H1 (cell line): ENCODE measurements at regions not wholly inside any gene's neighbourhood (a gene's known extent, or its start where the extent isn't known, plus 50 kb on each side); places are given as distances from the start of the nearest gene placed in this dataset.

Experiments
- CTCF ChIA-PET: fragments of 300-600 bp; sonication (Branson Sonifier 250); formaldehyde crosslinking; loops from one replicate; lab custom pipeline; 2021; ENCODE audit not compliant: partially characterized antibody; lab: Charles Lee
- POLR2A ChIA-PET: fragments of 300-600 bp; sonication (Branson Sonifier 250); formaldehyde crosslinking; loops from one replicate; lab custom pipeline; 2021; ENCODE audit warnings: inconsistent platforms; ENCODE audit not compliant: partially characterized antibody; lab: Charles Lee
- DNase-seq, 2 experiments: peaks; one replicate each; pipeline versions ENCODE4 v3.0.0 to v3.0.0-alpha.2; 2010 to 2022; ENCODE audit warnings: low spot score in 2 of 2, low read depth in 1 of 2, mixed read lengths in 1 of 2
- FAIRE-seq: peaks from 2 replicates; lab custom pipeline; 2011; peaks lifted over from hg19 to GRCh38; lab: Jason Lieb, UNC
- H2AFZ ChIP-seq: 2 replicates; pipeline ENCODE4 v1.8.1; 2012; ENCODE audit warnings: low read length, inconsistent platforms
- H2AK5ac ChIP-seq: 2 replicates; pipeline ENCODE4 v1.6.1; 2013; ENCODE audit warnings: low read depth, low read length
- H2BK120ac ChIP-seq: replicated peaks from 2 replicates; pipeline ENCODE3; 2013; ENCODE audit warnings: low read depth, low read length, inconsistent platforms
- H2BK12ac ChIP-seq: 2 replicates; pipeline ENCODE4 v1.6.1; 2013; ENCODE audit warnings: low read depth, low read length
- H2BK15ac ChIP-seq: 2 replicates; pipeline ENCODE4 v1.6.1; 2013; ENCODE audit warnings: low read length
- H2BK20ac ChIP-seq: 2 replicates; pipeline ENCODE4 v1.6.1; 2013; ENCODE audit warnings: low read length
- H2BK5ac ChIP-seq: 2 replicates; pipeline ENCODE4 v1.6.1; 2013; ENCODE audit warnings: low read depth, low read length
- H3K14ac ChIP-seq: 2 replicates; pipeline ENCODE4 v1.6.1; 2013; ENCODE audit warnings: inconsistent platforms; ENCODE audit not compliant: insufficient read length
- H3K18ac ChIP-seq: 2 replicates; pipeline ENCODE4 v1.6.1; 2013; ENCODE audit warnings: low read length; ENCODE audit errors: extremely low read depth
- H3K23ac ChIP-seq: 2 replicates; pipeline ENCODE4 v1.6.1; 2013; ENCODE audit warnings: inconsistent platforms; ENCODE audit not compliant: insufficient read length
- H3K23me2 ChIP-seq: 2 replicates; pipeline ENCODE4 v1.6.1; 2013; ENCODE audit warnings: low read depth, low read length
- H3K27ac ChIP-seq: 2 replicates; pipeline ENCODE4 v1.6.1; 2011; ENCODE audit warnings: low read depth, low read length, inconsistent platforms
- H3K27me3 ChIP-seq, 4 experiments: replicated peaks in 1 of 4; 1 replicate in 1 of 4; 2 replicates in 3 of 4; pipeline versions ENCODE4 v1.6.1 to v1.8.1; 2011 to 2013; ENCODE audit warnings: low read length in 3 of 4, mild to moderate bottlenecking in 3 of 4, inconsistent platforms in 2 of 4, mixed read lengths in 2 of 4, moderate library complexity in 1 of 4; ENCODE audit not compliant: control insufficient read depth in 3 of 4, insufficient read depth in 3 of 4; ENCODE audit errors: extremely low read depth in 1 of 4
- H3K36me3 ChIP-seq, 4 experiments: 2 replicates each; pipeline versions ENCODE4 v1.6.1 to v1.8.1; 2011 to 2013; ENCODE audit warnings: mild to moderate bottlenecking in 4 of 4, low read length in 3 of 4, moderate library complexity in 2 of 4, control low read depth in 1 of 4, inconsistent platforms in 1 of 4; ENCODE audit not compliant: insufficient read depth in 4 of 4, control insufficient read depth in 2 of 4
- H3K4ac ChIP-seq: replicated peaks from 2 replicates; pipeline ENCODE3; 2013; ENCODE audit warnings: low read length, low read depth, mixed read lengths, inconsistent platforms; ENCODE audit not compliant: insufficient read length
- H3K4me1 ChIP-seq, 4 experiments: replicated peaks in 1 of 4; 1 replicate in 1 of 4; 2 replicates in 3 of 4; pipeline versions ENCODE4 v1.6.1 to v1.8.1; 2011 to 2013; ENCODE audit warnings: low read length in 3 of 4, inconsistent platforms in 2 of 4, mixed read lengths in 1 of 4; ENCODE audit not compliant: insufficient read depth in 4 of 4, control insufficient read depth in 3 of 4
- H3K4me2 ChIP-seq, 2 experiments: 2 replicates each; pipeline versions ENCODE4 v1.6.1 to v1.8.1; 2011 to 2013; ENCODE audit warnings: low read depth in 2 of 2, low read length in 2 of 2, control low read depth in 1 of 2, inconsistent platforms in 1 of 2, mild to moderate bottlenecking in 1 of 2; ENCODE audit not compliant: insufficient read depth in 1 of 2
- H3K4me3 ChIP-seq, 4 experiments: fragments of 200-600, 300-600 bp in 1 of 4; sonication (generic), shearing (Covaris generic), sonication (Bioruptor Twin) in 1 of 4; 2 replicates each; pipeline versions ENCODE4 v1.5.1 to v1.8.1; 2011 to 2016; ENCODE audit warnings: low read length in 4 of 4, low read depth in 3 of 4, control low read depth in 2 of 4, inconsistent platforms in 2 of 4, mild to moderate bottlenecking in 2 of 4, mixed read lengths in 1 of 4, moderate library complexity in 1 of 4; ENCODE audit not compliant: insufficient read depth in 2 of 4; ENCODE audit errors: extremely low read depth in 1 of 4
- H3K56ac ChIP-seq: replicated peaks from 2 replicates; pipeline ENCODE3; 2013; ENCODE audit warnings: low read depth, mild to moderate bottlenecking, mixed read lengths, low read length, inconsistent platforms; ENCODE audit not compliant: insufficient read length
- H3K79me1 ChIP-seq: 2 replicates; pipeline ENCODE4 v1.6.1; 2013; ENCODE audit warnings: low read depth, low read length, control low read depth
- H3K79me2 ChIP-seq, 2 experiments: 2 replicates each; pipeline versions ENCODE4 v1.6.1 to v1.8.1; 2012 to 2013; ENCODE audit warnings: low read length in 2 of 2, mild to moderate bottlenecking in 2 of 2, inconsistent platforms in 1 of 2; ENCODE audit not compliant: insufficient read depth in 2 of 2, control insufficient read depth in 1 of 2
- H3K9ac ChIP-seq, 4 experiments: replicated peaks in 1 of 4; 1 replicate in 1 of 4; 2 replicates in 3 of 4; pipeline versions ENCODE4 v1.6.1 to v1.8.1; 2011 to 2013; ENCODE audit warnings: low read depth in 3 of 4, low read length in 3 of 4, control low read depth in 2 of 4, mild to moderate bottlenecking in 2 of 4, moderate library complexity in 2 of 4, inconsistent platforms in 1 of 4; ENCODE audit errors: extremely low read depth in 1 of 4
- H3K9me3 ChIP-seq, 2 experiments: 2 replicates each; pipeline versions ENCODE4 v1.6.1 to v1.8.1; 2012 to 2013; ENCODE audit warnings: mild to moderate bottlenecking in 2 of 2, moderate library complexity in 2 of 2, control low read depth in 1 of 2, inconsistent platforms in 1 of 2, low read depth in 1 of 2, low read length in 1 of 2, mixed read lengths in 1 of 2; ENCODE audit not compliant: insufficient read depth in 2 of 2
- H4K20me1 ChIP-seq, 2 experiments: replicated peaks in 1 of 2; 2 replicates each; pipeline versions ENCODE3 to v1.8.1; 2011 to 2013; ENCODE audit warnings: inconsistent platforms in 2 of 2, low read length in 2 of 2, mild to moderate bottlenecking in 1 of 2; ENCODE audit not compliant: insufficient read depth in 2 of 2, control insufficient read depth in 1 of 2
- H4K5ac ChIP-seq: 2 replicates; pipeline ENCODE4 v1.6.1; 2013; ENCODE audit warnings: low read length, low read depth, mixed read lengths, inconsistent platforms; ENCODE audit not compliant: insufficient read length
- H4K8ac ChIP-seq: 2 replicates; pipeline ENCODE4 v1.8.0; 2013; ENCODE audit warnings: mild to moderate bottlenecking, moderate library complexity, low read length, inconsistent platforms; ENCODE audit not compliant: insufficient read depth; ENCODE audit errors: extremely low read depth
- H4K91ac ChIP-seq: replicated peaks from 2 replicates; pipeline ENCODE3; 2013; ENCODE audit warnings: low read length, mixed read lengths, inconsistent platforms; ENCODE audit not compliant: insufficient read length
- BCL11A ChIP-seq, 2 experiments: IDR thresholded peaks; one replicate each; pipeline ENCODE4 v1.6.1; 2011; ENCODE audit warnings: low read depth in 2 of 2, low read length in 2 of 2, mild to moderate bottlenecking in 2 of 2
- RXRA ChIP-seq: IDR thresholded peaks from 2 replicates; pipeline ENCODE4 v1.6.1; 2011; ENCODE audit warnings: low read depth, mild to moderate bottlenecking, low read length, moderate library complexity; ENCODE audit not compliant: insufficient read depth
- WGBS, 2 experiments: shearing (Covaris generic) in 1 of 2; methylation state at CpG; one replicate each; pipeline versions ENCODE4 v1.1.6 to v1.1.7; 2013 to 2015; ENCODE audit warnings: low lambda C conversion rate in 2 of 2, mixed read lengths in 2 of 2, inconsistent platforms in 1 of 2, low coverage in 1 of 2, missing lambda C conversion rate in 1 of 2; ENCODE audit not compliant: insufficient replicate concordance in 2 of 2, insufficient coverage in 1 of 2, insufficient read length in 1 of 2; ENCODE audit errors: extremely low coverage in 1 of 2, missing lambda C conversion rate in 1 of 2; 5-methylcytosine and 5-hydroxymethylcytosine counted together
- TF ChIP-seq, protein P1 (sequence below): IDR thresholded peaks from 2 replicates; pipeline ENCODE4 v1.6.1; 2012; ENCODE audit warnings: low read length, inconsistent platforms
- TF ChIP-seq, protein P2 (sequence below): IDR thresholded peaks from 2 replicates; pipeline ENCODE4 v1.6.1; 2012; ENCODE audit warnings: inconsistent platforms
- TF ChIP-seq, protein P3 (sequence below): IDR thresholded peaks from 2 replicates; pipeline ENCODE4 v1.6.1; 2012; ENCODE audit warnings: inconsistent platforms

DNA sequence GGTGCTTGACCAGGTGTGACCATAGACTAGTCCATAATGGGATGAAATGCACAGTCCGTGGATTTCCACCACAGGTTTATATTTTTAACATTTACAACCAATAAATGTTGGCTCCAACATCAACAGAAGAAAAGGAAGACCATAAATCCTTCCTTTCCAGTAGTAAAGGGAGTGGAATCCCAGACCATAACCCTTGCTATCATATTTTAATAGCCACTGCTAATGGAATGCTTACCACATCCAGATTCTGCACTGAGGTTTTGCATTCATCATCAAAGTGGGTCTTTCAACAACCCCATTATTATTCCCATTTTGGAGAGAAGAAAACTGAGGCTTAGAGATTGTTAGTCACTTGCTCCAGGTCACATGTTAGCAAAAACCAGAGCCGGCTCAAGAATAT lies 106.7 kb downstream of the FOXL1 start:
- 82% methylated on average over 2 of the region's 2 CpGs; no CpG with 5 or more reads in 1 of the 2 experiments for WGBS, 2 experiments
- TF ChIP-seq, protein P1, sequence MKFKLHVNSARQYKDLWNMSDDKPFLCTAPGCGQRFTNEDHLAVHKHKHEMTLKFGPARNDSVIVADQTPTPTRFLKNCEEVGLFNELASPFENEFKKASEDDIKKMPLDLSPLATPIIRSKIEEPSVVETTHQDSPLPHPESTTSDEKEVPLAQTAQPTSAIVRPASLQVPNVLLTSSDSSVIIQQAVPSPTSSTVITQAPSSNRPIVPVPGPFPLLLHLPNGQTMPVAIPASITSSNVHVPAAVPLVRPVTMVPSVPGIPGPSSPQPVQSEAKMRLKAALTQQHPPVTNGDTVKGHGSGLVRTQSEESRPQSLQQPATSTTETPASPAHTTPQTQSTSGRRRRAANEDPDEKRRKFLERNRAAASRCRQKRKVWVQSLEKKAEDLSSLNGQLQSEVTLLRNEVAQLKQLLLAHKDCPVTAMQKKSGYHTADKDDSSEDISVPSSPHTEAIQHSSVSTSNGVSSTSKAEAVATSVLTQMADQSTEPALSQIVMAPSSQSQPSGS: no peak
- TF ChIP-seq, protein P2, sequence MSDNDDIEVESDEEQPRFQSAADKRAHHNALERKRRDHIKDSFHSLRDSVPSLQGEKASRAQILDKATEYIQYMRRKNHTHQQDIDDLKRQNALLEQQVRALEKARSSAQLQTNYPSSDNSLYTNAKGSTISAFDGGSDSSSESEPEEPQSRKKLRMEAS: no peak
- no peak for TF ChIP-seq BCL11A (IDR thresholded peaks at IDR 0.05; ENCODE audit: low read depth in 2 of 2, low read length in 2 of 2)
- TF ChIP-seq, protein P3, sequence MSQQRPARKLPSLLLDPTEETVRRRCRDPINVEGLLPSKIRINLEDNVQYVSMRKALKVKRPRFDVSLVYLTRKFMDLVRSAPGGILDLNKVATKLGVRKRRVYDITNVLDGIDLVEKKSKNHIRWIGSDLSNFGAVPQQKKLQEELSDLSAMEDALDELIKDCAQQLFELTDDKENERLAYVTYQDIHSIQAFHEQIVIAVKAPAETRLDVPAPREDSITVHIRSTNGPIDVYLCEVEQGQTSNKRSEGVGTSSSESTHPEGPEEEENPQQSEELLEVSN: no peak
- no peak for TF ChIP-seq RXRA
- no peak overlapping the region for H3K14ac ChIP-seq

More for the DNA sequence above, 106.7 kb downstream of the FOXL1 start:
- FAIRE-seq (no peak), DNase-seq (no peak)
- Histone ChIP-seq H2BK15ac (no peak overlapping the region), H3K56ac (no peak overlapping the region), H3K4me2 (no peak overlapping the region), H3K4ac (no peak overlapping the region), H3K36me3 (no peaks in the 10 kb centered on the region), H3K9ac (no peak overlapping the region), H3K27ac (no peak overlapping the region), H3K27me3 (no peaks in the 10 kb centered on the region; a peak in 1 of 7 replicates), H3K79me2 (no peaks in the 10 kb centered on the region), H4K8ac (no peak overlapping the region), H3K4me3 (no peak overlapping the region), H2AFZ (no peak overlapping the region), H2BK5ac (no peak overlapping the region), H4K20me1 (no peaks in the 10 kb centered on the region), H4K91ac (no peak overlapping the region), H2BK120ac (no peak overlapping the region), H3K4me1 (no peaks in the 10 kb centered on the region; a peak in 1 of 7 replicates), H4K5ac (no peak overlapping the region), H3K79me1 (no peaks in the 10 kb centered on the region), H3K9me3 (peaks cover 0 to 3% of the 10 kb centered on the region in 2 experiments; a peak in 1 of 4 replicates), H2BK12ac (no peak overlapping the region), H2AK5ac (no peak overlapping the region), H3K23ac (no peak overlapping the region), H2BK20ac (no peak overlapping the region), H3K18ac (no peak overlapping the region), H3K23me2 (no peaks in the 10 kb centered on the region)
- ChIA-PET POLR2A (no interaction called here), CTCF (no interaction called here)
